Loucy (cell line): ENCODE measurements at regions not wholly inside any gene's neighbourhood (a gene's known extent, or its start where the extent isn't known, plus 50 kb on each side); places are given as distances from the start of the nearest gene placed in this dataset.

Source experiments
- CTCF ChIP-seq: fragments of 200-600 bp; sonication (generic); conservative IDR thresholded peaks from 2 replicates; pipeline ENCODE4 v1.5.1; 2014; ENCODE audit warnings: mild to moderate bottlenecking, antibody characterized with exemption, low read length
- EZH2phosphoT487 ChIP-seq: fragments of 200-600 bp; IDR thresholded peaks from 2 replicates; pipeline ENCODE4 v1.6.1; 2018; ENCODE audit warnings: antibody characterized with exemption, mild to moderate bottlenecking, moderate library complexity, borderline replicate concordance

- TF ChIP-seq CTCF (no peak), EZH2phosphoT487 (no peak)
Measured at GRCh38 chr16:54362591-54363206, 76.1 kb upstream of the IRX3 start.
